K562 (cell line): ENCODE measurements at regions not wholly inside any gene's neighbourhood (a gene's known extent, or its start where the extent isn't known, plus 50 kb on each side); places are given as distances from the start of the nearest gene placed in this dataset.

ENCODE experiments used
- ATAC-seq: fragments of 200-7000 bp; cut with Tn5 transposase; 3 replicates; pipeline ENCODE4 v1.9.1; 2020; ENCODE audit warnings: moderate library complexity
- BruUV-seq: library from RNA; stranded (reverse); fragments of 400-500 nt; replicated peaks from 2 replicates; lab custom pipeline; 2021; lab: Mats Ljungman, UMichigan
- CTCF ChIA-PET: fragments of 300-600 bp; formaldehyde crosslinking; extraction: SDS; loops from one replicate; lab custom pipeline; 2021; ENCODE audit warnings: low intra/inter-chr PET ratio; lab: Yijun Ruan, JAX
- POLR2A ChIA-PET: fragments of 300-600, 350-650 bp; sonication (Branson Sonifier 250); formaldehyde crosslinking; extraction: SDS; loops from one replicate; lab custom pipeline; 2021; ENCODE audit warnings: antibody characterized with exemption, inconsistent platforms; lab: Yijun Ruan, JAX
- DNase-seq, 4 experiments: peaks; one replicate each; pipeline versions ENCODE4 v3.0.0 to v3.0.0-alpha.2; 2011 to 2018; ENCODE audit warnings: low spot score in 3 of 4, mixed read lengths in 3 of 4; ENCODE audit errors: extremely low read depth in 1 of 4
- FAIRE-seq: peaks from 2 replicates; lab custom pipeline; 2011; peaks lifted over from hg19 to GRCh38; lab: Jason Lieb, UNC
- H2AFZ ChIP-seq: 2 replicates; pipeline ENCODE4 v1.6.0; 2011; ENCODE audit warnings: low read depth, low read length, control low read depth, inconsistent platforms
- H3K27ac ChIP-seq: fragments of 200-600 bp; 3 replicates; pipeline ENCODE4 v1.8.0; 2011; ENCODE audit warnings: low read depth, mild to moderate bottlenecking, control low read depth, inconsistent platforms, low read length, moderate library complexity, mixed read lengths; ENCODE audit errors: extremely low read depth
- H3K27me3 ChIP-seq, 2 experiments: fragments of 300-600 bp in 1 of 2; 2 replicates in 1 of 2; 3 replicates in 1 of 2; pipeline versions ENCODE4 v1.6.0 to v1.8.0; 2011; ENCODE audit warnings: inconsistent platforms in 2 of 2, low read length in 2 of 2, mild to moderate bottlenecking in 1 of 2, mixed read lengths in 1 of 2, moderate library complexity in 1 of 2; ENCODE audit not compliant: control insufficient read depth in 2 of 2, insufficient read depth in 2 of 2
- H3K36me3 ChIP-seq: fragments of 300-600 bp; 3 replicates; pipeline ENCODE4 v1.8.0; 2011; ENCODE audit warnings: mild to moderate bottlenecking, low read length, inconsistent platforms; ENCODE audit not compliant: control insufficient read depth, insufficient read depth
- H3K4me1 ChIP-seq, 2 experiments: fragments of 200-600 bp in 1 of 2; replicated peaks in 1 of 2; 2 replicates in 1 of 2; 3 replicates in 1 of 2; pipeline versions ENCODE4 v1.5.1 to v1.8.0; 2011; ENCODE audit warnings: inconsistent platforms in 2 of 2, low read length in 2 of 2, mild to moderate bottlenecking in 1 of 2, mixed read lengths in 1 of 2, moderate library complexity in 1 of 2; ENCODE audit not compliant: control insufficient read depth in 2 of 2, insufficient read depth in 2 of 2
- H3K4me2 ChIP-seq: 2 replicates; pipeline ENCODE4 v1.6.1; 2011; ENCODE audit warnings: low read length, control low read depth, inconsistent platforms, mixed read lengths; ENCODE audit not compliant: insufficient read depth
- H3K4me3 ChIP-seq: fragments of 200-600 bp; sonication (generic), shearing (Covaris generic); 2 replicates; pipeline ENCODE4 v1.5.1; 2016; ENCODE audit warnings: control low read depth, inconsistent platforms
- H3K79me2 ChIP-seq: fragments of 200-600 bp; 3 replicates; pipeline ENCODE4 v1.8.0; 2011; ENCODE audit warnings: low read length, inconsistent platforms; ENCODE audit not compliant: control insufficient read depth, insufficient read depth
- H3K9ac ChIP-seq, 2 experiments: 2 replicates each; pipeline versions ENCODE4 v1.6.0 to v1.6.1; 2011; ENCODE audit warnings: low read depth in 2 of 2, low read length in 2 of 2, control low read depth in 1 of 2, inconsistent platforms in 1 of 2, mild to moderate bottlenecking in 1 of 2, mixed read lengths in 1 of 2; ENCODE audit not compliant: insufficient read depth in 1 of 2
- H3K9me1 ChIP-seq: one replicate; pipeline ENCODE4 v1.6.0; 2011; ENCODE audit warnings: inconsistent platforms, mild to moderate bottlenecking, low read length, moderate library complexity; ENCODE audit not compliant: control insufficient read depth, insufficient read depth
- H3K9me3 ChIP-seq: replicated peaks from 2 replicates; pipeline ENCODE4 v1.5.1; 2011; ENCODE audit warnings: low read depth, low read length, inconsistent platforms; ENCODE audit not compliant: control insufficient read depth, insufficient read depth
- H4K20me1 ChIP-seq: replicated peaks from 2 replicates; pipeline ENCODE4 v1.6.1; 2011; ENCODE audit warnings: low read length, inconsistent platforms, mixed read lengths; ENCODE audit not compliant: control insufficient read depth, insufficient read depth
- ILF3 ChIP-seq: fragments of 450-650 bp; IDR thresholded peaks from 2 replicates; pipeline ENCODE4 v1.6.1; 2018; ENCODE audit warnings: antibody characterized with exemption, mild to moderate bottlenecking, moderate library complexity, borderline replicate concordance
- MAFF ChIP-seq: IDR thresholded peaks from 2 replicates; pipeline ENCODE4 v1.6.1; 2012; ENCODE audit warnings: low read length, improper control_type of control experiment
- MIER1 ChIP-seq: fragments of 450-650 bp; IDR thresholded peaks from 2 replicates; pipeline ENCODE4 v1.6.1; 2016; ENCODE audit warnings: antibody characterized with exemption, mild to moderate bottlenecking, low read depth
- NR4A1 ChIP-seq, 2 experiments: fragments of 250-450 bp in 1 of 2; fragments of 450-650 bp in 1 of 2; sonication (Bioruptor Pico) in 1 of 2; IDR thresholded peaks; 2 replicates each; pipeline versions ENCODE4 v1.4.0 to v1.6.1; 2016 to 2020; ENCODE audit warnings: mild to moderate bottlenecking in 2 of 2, missing compliant biosample characterization in 1 of 2, missing genetic modification characterization in 1 of 2, moderate library complexity in 1 of 2
- RAD21 ChIP-seq, 2 experiments: fragments of 250-450 bp in 1 of 2; fragments of 450-650 bp in 1 of 2; sonication (Bioruptor Pico) in 1 of 2; formaldehyde crosslinking in 1 of 2; IDR thresholded peaks in 1 of 2; conservative IDR thresholded peaks in 1 of 2; 2 replicates each; pipeline versions ENCODE4 v1.4.0 to v1.8.0; 2020 to 2022; ENCODE audit warnings: mild to moderate bottlenecking in 2 of 2, moderate library complexity in 1 of 2
- SPI1 ChIP-seq: IDR thresholded peaks from 2 replicates; pipeline ENCODE4 v1.6.1; 2011; ENCODE audit warnings: low read depth, low read length, control low read depth, borderline replicate concordance
- SRF ChIP-seq, 2 experiments: fragments of 250-450, 450-650 bp in 1 of 2; sonication (Bioruptor Pico) in 1 of 2; sonication (generic) in 1 of 2; formaldehyde crosslinking; IDR thresholded peaks; 2 replicates each; pipeline versions ENCODE4 v1.5.0 to v1.5.1; 2020 to 2022; ENCODE audit warnings: mild to moderate bottlenecking in 1 of 2, missing genetic modification reagents in 1 of 2
- ZNF133 ChIP-seq: fragments of 250-450 bp; sonication (Bioruptor Pico); IDR thresholded peaks from 2 replicates; pipeline ENCODE4 v1.4.0; 2020; ENCODE audit warnings: mild to moderate bottlenecking
- ZNF197 ChIP-seq: fragments of 200-800 bp; sonication (Bioruptor generic); IDR thresholded peaks from 2 replicates; pipeline ENCODE4 v1.6.1; 2016; ENCODE audit warnings: low read depth, missing genetic modification characterization, missing compliant biosample characterization
- ZNF212 ChIP-seq: fragments of 450-650 bp; formaldehyde crosslinking; IDR thresholded peaks from 2 replicates; pipeline ENCODE4 v1.4.0; 2020; ENCODE audit warnings: mild to moderate bottlenecking
- ZNF316 ChIP-seq: fragments of 450-650 bp; IDR thresholded peaks from 2 replicates; pipeline ENCODE4 v1.6.1; 2016
- WGBS: fragments of 100-300 bp; shearing (Covaris generic); methylation state at CpG from one replicate; pipeline ENCODE4 v1.1.6; 2016; ENCODE audit warnings: low coverage, mixed read lengths; ENCODE audit not compliant: insufficient coverage; ENCODE audit errors: missing lambda C conversion rate; 5-methylcytosine and 5-hydroxymethylcytosine counted together
- in situ Hi-C: fragments of 300-500 bp; cut with MboI; formaldehyde crosslinking; loops from 4 replicates; pipeline ENCODE4 v1.15.0; 2018; ENCODE audit warnings: inconsistent platforms, mixed read lengths
- intact Hi-C: fragments of 100-400 bp; cut with micrococcal nuclease; formaldehyde crosslinking; loops from 2 replicates; pipeline ENCODE4 v1.14.2; 2022
- TF ChIP-seq, protein P1 (sequence below): fragments of 250-450 bp; sonication (Bioruptor Pico); IDR thresholded peaks from 2 replicates; pipeline ENCODE4 v1.5.0; 2021; ENCODE audit warnings: mild to moderate bottlenecking, borderline replicate concordance
- TF ChIP-seq, protein P2 (sequence below): sonication (generic); IDR thresholded peaks from 2 replicates; pipeline ENCODE4 v1.6.1; 2016

DNA sequence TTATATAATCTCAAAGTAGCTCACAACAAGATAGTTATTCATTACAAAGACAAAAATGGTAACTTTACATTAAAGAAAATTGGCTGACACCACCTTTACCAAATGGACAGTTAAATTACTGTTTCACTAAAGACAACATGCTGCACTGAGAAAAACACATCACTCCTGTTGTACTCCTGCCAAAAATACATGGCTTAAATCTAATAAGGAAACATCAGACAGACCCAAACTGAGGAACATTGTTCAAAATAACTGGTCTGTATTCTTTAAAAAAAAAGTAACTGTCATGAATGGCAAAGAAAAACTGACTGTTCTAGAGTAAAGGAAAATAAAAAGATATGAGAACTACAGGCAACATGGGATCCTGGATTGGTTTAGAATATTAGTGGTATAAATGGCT is 151.3 kb upstream of the DCN start:
- H3K9me3 ChIP-seq, result no peaks in the 10 kb centered on the region
- H2AFZ ChIP-seq, result no peak overlapping the region
- POLR2A ChIA-PET, result no interaction called here
- H3K36me3 ChIP-seq, result no peaks in the 10 kb centered on the region; the same call in 2 of the 3 replicates
- no peak for DNase-seq
- no peak overlapping the region for H3K27ac ChIP-seq
- BruUV-seq, result no TSS peak
- H3K9me1 ChIP-seq, result no peaks in the 10 kb centered on the region
- no peaks in the 10 kb centered on the region for H3K79me2 ChIP-seq
- CTCF ChIA-PET, result no interaction called here
- intact Hi-C loops, result no loop called here
- no peak overlapping the region for H3K9ac ChIP-seq
- in situ Hi-C loops, result loop anchor here (25.0 kb wide), 1 partner anchor 347 kb away; no protein-coding TSS in a partner anchor
- H4K20me1 ChIP-seq, result no peaks in the 10 kb centered on the region
- TF ChIP-seq RAD21 (CRISPR knock-in tag; conservative IDR thresholded peaks at IDR 0.05 in 1 of 2, IDR thresholded peaks at IDR 0.05 in 1 of 2) (no peak), ZNF316 (no peak), MAFF (no peak)
- TF ChIP-seq, all 486 proteins: peak for 0
- FAIRE-seq (no peak), ATAC-seq (no peak)
- Histone ChIP-seq H3K27me3 (no peaks in the 10 kb centered on the region), H3K4me3 (no peak overlapping the region), H3K4me2 (no peak overlapping the region), H3K4me1 (no peaks in the 10 kb centered on the region)

DNA sequence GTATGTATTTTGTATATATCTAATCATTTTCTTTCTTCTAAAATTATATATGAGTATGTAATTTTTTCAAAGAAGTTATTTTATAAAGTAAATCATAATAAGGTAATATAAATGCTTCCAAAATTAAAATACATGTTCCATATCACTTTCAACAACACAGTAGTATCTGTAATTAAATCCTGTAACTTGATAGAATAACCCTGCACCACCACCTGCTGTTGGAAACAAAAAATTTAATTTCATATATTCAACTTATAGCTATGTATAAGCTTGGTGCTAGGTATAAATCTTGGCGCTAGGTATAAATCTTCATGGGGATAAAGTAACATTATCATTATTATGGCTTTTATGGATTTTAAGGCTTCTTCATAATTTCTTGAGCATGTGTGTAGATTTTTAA is 149.7 kb upstream of the DCN start:
- Histone ChIP-seq H3K36me3 (no peaks in the 10 kb centered on the region; the same call in 2 of the 3 replicates), H3K27me3 (no peaks in the 10 kb centered on the region), H3K4me3 (no peak overlapping the region)
- no peak for ATAC-seq
- TF ChIP-seq SRF (CRISPR knock-in tag; IDR thresholded peaks at IDR 0.05), result no peak
- TF ChIP-seq MIER1, result no peak
- TF ChIP-seq ZNF212 (CRISPR knock-in tag), result no peak
- no peak for TF ChIP-seq NR4A1 (CRISPR knock-in tag; IDR thresholded peaks at IDR 0.05)
- no peak for TF ChIP-seq NR4A1 (tag; IDR thresholded peaks at IDR 0.05)
- no peak for TF ChIP-seq SPI1
- no peak for TF ChIP-seq ZNF133
- TF ChIP-seq ILF3, result no peak
- TF ChIP-seq, protein P1, sequence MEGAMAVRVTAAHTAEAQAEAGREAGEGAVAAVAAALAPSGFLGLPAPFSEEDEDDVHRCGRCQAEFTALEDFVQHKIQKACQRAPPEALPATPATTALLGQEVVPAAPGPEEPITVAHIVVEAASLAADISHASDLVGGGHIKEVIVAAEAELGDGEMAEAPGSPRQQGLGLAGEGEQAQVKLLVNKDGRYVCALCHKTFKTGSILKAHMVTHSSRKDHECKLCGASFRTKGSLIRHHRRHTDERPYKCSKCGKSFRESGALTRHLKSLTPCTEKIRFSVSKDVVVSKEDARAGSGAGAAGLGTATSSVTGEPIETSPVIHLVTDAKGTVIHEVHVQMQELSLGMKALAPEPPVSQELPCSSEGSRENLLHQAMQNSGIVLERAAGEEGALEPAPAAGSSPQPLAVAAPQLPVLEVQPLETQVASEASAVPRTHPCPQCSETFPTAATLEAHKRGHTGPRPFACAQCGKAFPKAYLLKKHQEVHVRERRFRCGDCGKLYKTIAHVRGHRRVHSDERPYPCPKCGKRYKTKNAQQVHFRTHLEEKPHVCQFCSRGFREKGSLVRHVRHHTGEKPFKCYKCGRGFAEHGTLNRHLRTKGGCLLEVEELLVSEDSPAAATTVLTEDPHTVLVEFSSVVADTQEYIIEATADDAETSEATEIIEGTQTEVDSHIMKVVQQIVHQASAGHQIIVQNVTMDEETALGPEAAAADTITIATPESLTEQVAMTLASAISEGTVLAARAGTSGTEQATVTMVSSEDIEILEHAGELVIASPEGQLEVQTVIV, result no peak
- TF ChIP-seq ZNF197 (CRISPR knock-in tag), result no peak
- TF ChIP-seq, protein P2, sequence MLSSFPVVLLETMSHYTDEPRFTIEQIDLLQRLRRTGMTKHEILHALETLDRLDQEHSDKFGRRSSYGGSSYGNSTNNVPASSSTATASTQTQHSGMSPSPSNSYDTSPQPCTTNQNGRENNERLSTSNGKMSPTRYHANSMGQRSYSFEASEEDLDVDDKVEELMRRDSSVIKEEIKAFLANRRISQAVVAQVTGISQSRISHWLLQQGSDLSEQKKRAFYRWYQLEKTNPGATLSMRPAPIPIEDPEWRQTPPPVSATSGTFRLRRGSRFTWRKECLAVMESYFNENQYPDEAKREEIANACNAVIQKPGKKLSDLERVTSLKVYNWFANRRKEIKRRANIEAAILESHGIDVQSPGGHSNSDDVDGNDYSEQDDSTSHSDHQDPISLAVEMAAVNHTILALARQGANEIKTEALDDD, result no peak
- TF ChIP-seq, all 486 proteins: peak for 0
- intact Hi-C loops (no loop called here), in situ Hi-C loops (loop anchor here (25.0 kb wide), 1 partner anchor 345 kb away; no protein-coding TSS in a partner anchor)
- no TSS peak for BruUV-seq
- H2AFZ ChIP-seq, result no peak overlapping the region
- H3K9me1 ChIP-seq, result no peaks in the 10 kb centered on the region
- H3K79me2 ChIP-seq, result no peaks in the 10 kb centered on the region
- DNase-seq, result no peak
- H3K4me1 ChIP-seq, result no peaks in the 10 kb centered on the region
- no peaks in the 10 kb centered on the region for H3K9me3 ChIP-seq
- ChIA-PET POLR2A (no interaction called here), CTCF (no interaction called here)
- no peak overlapping the region for H3K27ac ChIP-seq
- H4K20me1 ChIP-seq, result no peaks in the 10 kb centered on the region
- 95% methylated on average over 1 of the region's 1 CpG for WGBS
- H3K9ac ChIP-seq, result no peak overlapping the region
- FAIRE-seq, result no peak
- H3K4me2 ChIP-seq, result no peak overlapping the region
